ENCODE measurements at regions not wholly inside any gene's neighbourhood (a gene's known extent, or its start where the extent isn't known, plus 50 kb on each side); places are given as distances from the start of the nearest gene placed in this dataset.
"Not testable (repeated sequence)": the region's sequence is repeated elsewhere in the genome, so short reads cannot be mapped to it uniquely, and the experiment has no call there.

DNA sequence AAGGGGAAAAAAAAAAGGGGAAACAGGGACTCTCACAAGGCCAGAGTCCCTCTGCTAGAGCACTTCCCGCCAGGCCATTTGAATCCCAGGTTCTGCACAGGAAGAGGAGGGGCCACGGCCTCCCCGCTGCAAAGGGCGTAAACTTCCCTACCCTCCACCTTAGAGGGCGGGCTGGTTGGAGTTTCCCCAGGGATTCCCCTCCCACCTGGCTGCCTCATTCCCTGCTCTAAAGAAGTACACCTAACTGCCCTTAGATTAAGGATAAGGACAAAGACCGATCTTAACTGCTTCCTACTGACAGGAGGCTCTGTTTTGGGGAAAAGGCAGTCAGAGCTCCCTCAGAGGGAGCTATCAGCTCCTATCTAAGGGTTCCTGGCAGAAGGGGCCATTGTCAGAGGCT, 102.0 kb upstream of the ARMC3 start:
- TF ChIP-seq, protein P1, sequence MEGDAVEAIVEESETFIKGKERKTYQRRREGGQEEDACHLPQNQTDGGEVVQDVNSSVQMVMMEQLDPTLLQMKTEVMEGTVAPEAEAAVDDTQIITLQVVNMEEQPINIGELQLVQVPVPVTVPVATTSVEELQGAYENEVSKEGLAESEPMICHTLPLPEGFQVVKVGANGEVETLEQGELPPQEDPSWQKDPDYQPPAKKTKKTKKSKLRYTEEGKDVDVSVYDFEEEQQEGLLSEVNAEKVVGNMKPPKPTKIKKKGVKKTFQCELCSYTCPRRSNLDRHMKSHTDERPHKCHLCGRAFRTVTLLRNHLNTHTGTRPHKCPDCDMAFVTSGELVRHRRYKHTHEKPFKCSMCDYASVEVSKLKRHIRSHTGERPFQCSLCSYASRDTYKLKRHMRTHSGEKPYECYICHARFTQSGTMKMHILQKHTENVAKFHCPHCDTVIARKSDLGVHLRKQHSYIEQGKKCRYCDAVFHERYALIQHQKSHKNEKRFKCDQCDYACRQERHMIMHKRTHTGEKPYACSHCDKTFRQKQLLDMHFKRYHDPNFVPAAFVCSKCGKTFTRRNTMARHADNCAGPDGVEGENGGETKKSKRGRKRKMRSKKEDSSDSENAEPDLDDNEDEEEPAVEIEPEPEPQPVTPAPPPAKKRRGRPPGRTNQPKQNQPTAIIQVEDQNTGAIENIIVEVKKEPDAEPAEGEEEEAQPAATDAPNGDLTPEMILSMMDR (IDR thresholded peaks at IDR 0.05; ENCODE audit: insufficient read depth, missing control alignments): no peak
- FAIRE-seq (no peak), DNase-seq (ENCODE audit: insufficient read length, low spot score) (no peak)

- FAIRE-seq (no peak), DNase-seq (ENCODE audit: insufficient read length, low spot score) (no peak)
- TF ChIP-seq, protein P1 (IDR thresholded peaks at IDR 0.05; ENCODE audit: insufficient read depth, missing control alignments): no peak
Measured at GRCh38 chr10:22824984-22825383, 102.9 kb upstream of the ARMC3 start.

DNA sequence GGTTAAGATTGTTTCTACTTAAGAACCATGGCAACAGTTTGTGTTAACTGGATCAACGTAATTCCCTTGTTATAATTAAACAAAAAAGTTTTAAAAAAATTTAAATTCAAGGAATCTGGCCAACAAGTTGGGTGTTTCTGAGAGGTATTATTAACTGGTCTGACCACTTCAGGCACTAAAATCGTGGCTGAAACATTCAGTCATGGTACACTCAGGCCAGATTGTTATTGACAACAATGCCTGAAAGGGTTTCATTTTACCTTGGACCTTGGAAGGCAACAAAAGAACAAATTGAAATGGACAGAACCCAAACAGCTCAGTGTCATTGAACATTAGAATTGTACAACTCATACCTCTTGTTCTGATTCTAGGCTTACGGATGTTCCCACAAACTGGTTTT, 103.3 kb upstream of the ARMC3 start:
- FAIRE-seq: no peak
- no peak for DNase-seq (ENCODE audit: insufficient read length, low spot score)
- TF ChIP-seq, protein P1 (IDR thresholded peaks at IDR 0.05; ENCODE audit: insufficient read depth, missing control alignments): no peak

DNA sequence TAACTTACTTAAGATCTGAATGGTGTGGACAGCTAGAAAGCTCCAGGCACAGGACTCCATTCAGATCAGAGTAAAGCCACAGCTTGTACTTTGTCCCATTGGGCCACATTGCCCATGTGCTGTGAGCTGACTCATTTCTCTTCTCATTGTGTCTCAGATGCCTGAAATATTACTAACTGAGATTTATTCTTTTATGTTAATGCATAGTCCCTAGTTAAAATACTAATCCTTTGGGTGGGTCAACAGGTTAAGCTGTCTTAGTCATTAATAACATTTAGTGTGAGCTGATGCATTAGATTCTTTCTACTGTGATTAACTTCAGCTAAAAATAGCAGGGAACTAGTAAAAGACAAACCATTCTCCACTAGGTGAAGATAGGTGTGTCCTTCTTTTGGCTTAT, 104.7 kb upstream of the ARMC3 start:
- DNase-seq (ENCODE audit: insufficient read length, low spot score) (no peak), FAIRE-seq (no peak)
- TF ChIP-seq, protein P1 (IDR thresholded peaks at IDR 0.05; ENCODE audit: insufficient read depth, missing control alignments): no peak

GRCh38 chr10:22821921-22822320, 105.9 kb upstream of the ARMC3 start:
- FAIRE-seq; DNase-seq (ENCODE audit: insufficient read length, low spot score): not testable (repeated sequence)

- FAIRE-seq (no peak), DNase-seq (ENCODE audit: insufficient read length, low spot score) (no peak)
- TF ChIP-seq, protein P1 (IDR thresholded peaks at IDR 0.05; ENCODE audit: insufficient read depth, missing control alignments): no peak
Measured at GRCh38 chr10:22821501-22821900, 106.4 kb upstream of the ARMC3 start.

DNA sequence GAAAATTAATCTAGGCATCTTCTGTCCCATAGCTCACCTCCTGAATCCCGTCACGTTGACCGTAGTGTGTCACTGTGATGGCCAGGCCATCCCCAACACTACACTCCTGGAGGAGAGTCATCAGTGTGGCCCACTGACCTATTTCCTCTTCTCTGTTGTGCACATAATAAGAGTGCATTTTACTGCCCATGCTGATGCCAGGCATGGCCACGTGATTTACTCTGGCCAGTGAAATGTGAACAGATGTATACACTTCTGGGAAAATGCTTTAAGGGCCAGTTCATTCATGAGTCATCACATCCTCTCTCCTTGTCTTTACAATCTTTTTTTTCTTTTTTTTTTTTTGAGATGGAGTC, 101.9 kb upstream of the PIP4K2A start:
- TF ChIP-seq, protein P1 (IDR thresholded peaks at IDR 0.05; ENCODE audit: insufficient read depth, missing control alignments): no peak
- DNase-seq (ENCODE audit: insufficient read length, low spot score): no peak
- no peak for FAIRE-seq

All from D721Med (cell line).